Activated CD8-positive, alpha-beta memory T cell treated with anti-CD3 and anti-CD28 coated beads for 1 hour (primary cell): ENCODE measurements at regions not wholly inside any gene's neighbourhood (a gene's known extent, or its start where the extent isn't known, plus 50 kb on each side); places are given as distances from the start of the nearest gene placed in this dataset.

Experiments
- DNase-seq, 2 donors: peaks; one replicate each; pipeline ENCODE4 v3.0.0-alpha.2; 2020; ENCODE audit warnings: low read depth in 1 of 2; ENCODE audit errors: extremely low read depth in 1 of 2

DNA sequence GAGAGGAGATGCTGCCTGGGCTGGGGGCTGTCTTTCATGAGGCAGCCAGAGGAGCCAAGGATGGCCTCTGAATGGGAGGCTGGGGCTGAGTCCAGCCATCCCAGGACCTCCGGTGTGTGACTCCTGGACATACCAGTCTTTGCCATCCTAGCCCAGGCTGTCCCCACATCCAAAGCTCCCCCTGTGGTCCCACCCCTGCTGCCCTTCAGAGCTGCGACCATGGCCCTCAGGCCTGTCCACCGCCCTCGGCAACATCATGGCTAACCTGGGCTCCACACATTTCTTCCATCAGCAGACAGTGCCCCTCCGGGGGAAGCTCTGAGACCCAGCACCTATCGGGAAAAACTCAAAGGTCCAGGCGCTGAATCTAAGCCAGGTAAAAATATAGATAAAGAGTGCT is 324.4 kb downstream of the MN1 start:
- no peak for DNase-seq

DNA sequence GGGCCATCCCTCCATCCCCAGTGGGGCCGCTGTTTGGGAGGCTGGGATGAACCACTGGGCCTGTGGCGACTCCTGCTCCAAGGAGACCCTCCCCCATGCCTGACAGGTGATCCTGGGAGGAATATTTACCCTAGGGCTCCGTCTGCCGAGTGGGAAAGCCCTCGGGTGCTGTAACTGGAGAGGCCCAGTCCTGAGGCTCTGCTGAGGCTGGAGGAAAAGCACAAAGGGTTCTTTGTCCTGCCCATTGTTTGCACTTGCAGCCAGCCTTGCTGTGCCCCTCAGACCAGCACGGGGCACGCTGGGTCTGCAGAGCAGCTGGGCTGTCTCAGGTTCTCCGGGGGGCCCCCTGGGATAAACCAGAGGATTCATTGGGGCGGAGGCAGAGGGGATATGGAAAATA is 321.1 kb downstream of the MN1 start:
- DNase-seq, result no peak

DNA sequence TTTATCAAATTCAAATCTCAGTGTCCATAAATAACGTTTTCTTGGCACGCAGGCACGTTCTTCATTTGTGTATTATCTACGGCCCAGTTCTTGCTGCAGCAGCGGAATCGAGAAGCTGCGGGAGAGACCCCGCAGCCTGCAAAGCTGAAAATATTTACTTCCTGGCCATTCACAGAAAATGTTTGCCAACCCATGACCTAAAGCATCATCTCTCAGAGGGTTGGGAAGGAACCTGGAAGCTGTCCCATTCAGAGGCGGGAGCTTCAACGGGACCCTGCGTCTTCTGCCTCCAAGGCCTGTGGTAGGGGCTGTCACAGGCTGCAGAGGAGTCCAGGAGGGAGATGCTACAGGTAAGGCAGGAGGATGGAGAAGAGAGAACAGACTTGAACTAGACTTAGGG is 319.2 kb downstream of the MN1 start:
- no peak for DNase-seq

DNA sequence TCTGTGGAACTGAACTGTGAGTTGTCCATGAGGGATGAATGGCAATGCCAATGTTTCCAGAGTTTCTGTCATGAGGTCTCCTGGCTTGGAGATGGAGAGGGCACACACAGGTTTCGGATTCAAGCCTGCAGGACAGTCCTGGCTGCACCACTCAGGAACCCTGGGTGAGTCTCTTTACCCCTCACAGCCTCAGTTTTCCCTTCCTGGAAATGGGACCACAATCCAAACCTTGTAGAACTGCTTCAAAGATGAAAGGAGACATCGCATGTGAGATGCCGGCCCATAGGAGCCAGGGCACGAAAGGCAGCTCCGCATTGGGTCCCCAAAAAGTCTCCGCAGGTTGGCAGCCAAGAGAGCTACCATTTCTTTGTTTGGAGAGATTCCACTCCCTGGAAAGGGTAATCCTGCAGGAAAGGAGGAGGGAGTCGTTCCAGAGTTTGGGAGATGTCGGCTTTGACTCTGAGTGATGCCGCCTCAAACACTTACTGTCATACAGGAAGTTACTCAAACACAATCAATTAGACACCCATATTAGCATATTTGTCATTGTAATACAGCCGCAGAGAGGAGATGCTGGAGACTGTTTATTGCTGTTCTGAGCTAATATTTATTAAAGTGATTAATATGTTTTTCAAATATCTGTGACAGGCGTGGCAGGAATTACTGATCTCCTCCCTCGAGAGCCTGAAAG is 318.3 kb downstream of the MN1 start:
- no peak for DNase-seq

GRCh38 chr22:27485842-27486241 is 315.7 kb downstream of the MN1 start:
- DNase-seq, result no peak

- DNase-seq, result no peak
Observed at GRCh38 chr22:27487600-27488452, 313.7 kb downstream of the MN1 start.

DNA sequence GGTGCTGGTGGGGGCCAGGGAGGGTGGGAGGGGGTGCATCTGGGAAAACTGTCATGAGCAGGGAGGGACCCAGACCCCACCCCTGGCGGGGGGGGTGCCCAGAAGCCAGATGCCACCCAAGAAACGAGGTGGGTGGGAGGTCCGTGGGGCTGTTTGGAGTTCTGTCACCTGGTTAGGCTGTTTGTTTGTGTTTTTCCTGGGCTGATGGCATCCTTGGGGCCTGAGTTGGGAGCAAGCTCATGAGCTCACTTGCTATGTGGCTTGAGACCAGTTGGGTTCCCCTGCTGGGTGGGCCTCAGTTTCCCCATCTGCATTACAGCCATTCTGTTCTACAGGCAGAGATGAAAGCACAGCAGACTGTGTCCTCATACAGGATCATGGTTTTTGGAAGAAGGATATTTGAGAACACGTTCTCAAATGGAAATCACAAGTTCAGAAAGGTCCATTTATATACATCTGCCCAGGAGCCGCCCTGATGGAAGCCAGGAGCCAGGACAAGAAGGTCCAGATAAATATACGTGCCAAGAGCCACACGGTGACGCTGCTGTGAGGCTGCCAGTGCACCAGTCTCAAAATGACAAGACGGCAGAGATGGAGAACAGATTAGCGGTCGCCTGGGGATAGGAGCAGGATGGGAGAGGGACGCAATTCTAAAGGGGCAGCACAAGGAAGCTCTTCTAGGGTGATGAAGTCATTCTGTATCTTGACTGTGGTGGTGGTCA is 312.9 kb downstream of the MN1 start:
- DNase-seq, result no peak

DNA sequence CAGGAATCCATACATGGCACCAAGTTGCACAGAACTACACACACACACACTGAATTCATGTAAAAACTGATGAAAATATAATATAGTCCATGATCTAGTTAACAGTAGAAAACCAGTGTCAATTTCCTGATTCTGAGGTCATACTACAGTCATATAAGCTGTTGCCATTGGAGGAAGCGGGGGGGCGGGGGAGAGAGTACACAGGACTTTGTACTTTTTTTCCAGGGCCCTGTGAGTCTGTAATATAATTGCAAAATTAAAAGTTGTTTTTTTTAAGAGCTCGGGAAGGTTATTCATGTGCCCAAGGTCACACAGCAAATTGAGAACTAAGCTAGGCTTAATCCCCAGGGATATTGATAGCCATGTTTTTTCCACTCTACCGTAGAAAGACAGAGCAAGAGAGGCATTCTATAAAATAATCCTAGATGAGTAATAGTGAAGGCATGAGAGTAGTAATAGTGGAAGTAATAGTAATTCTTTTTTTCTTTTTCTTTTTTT is 312.3 kb downstream of the MN1 start:
- no peak for DNase-seq

DNA sequence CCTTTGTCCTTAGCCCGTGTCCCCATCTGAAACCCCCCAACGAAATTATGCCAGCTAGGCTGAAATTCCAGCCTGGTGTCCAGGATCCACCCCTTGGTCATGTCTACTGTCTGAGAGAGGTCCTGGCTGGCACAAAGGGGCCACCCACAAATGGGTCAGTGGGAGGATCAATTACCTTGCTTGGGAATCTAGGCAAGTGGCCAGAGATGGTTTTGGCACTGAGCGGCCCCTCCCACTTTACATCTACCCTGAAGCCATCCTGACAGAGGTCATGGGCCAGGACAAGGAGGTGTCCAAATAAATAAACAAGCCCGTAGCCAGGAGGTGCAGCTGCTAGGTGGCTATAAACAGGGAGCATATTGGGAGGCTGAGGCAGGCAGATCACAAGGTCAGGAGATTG is 311.5 kb downstream of the MN1 start:
- DNase-seq, result no peak

- no peak for DNase-seq
Observed at GRCh38 chr22:27491888-27492287, 309.7 kb downstream of the MN1 start.

DNA sequence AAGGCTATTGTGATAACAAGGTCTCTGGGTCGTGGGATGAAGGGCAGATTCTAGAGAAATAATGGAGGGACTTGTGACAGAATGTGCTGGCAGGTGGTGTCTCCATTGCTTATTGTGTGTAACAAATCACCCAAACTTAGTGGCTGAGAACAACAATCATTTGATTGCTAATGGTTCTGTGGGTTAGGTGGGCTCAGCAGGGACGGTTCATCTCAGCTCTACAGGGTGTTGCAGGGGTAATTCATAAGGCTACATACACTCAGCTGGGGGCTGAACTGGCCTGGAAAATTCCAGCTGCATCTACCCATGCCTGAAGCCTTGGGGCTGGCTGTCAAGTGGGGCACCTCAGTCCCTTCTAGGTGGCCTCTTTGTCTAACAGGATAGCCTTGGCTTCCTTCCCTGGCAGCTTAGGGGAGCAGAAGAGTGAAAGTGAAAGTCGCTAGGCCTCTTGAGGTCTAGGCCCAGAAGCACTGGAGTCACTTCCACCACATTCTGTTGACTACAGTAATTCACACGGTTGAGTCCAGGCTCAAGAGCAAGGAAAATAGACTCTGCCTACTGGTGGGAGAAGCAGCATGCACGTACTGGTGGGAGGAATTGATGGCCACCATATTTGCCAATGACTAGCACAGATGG is 308.9 kb downstream of the MN1 start:
- no peak for DNase-seq

DNA sequence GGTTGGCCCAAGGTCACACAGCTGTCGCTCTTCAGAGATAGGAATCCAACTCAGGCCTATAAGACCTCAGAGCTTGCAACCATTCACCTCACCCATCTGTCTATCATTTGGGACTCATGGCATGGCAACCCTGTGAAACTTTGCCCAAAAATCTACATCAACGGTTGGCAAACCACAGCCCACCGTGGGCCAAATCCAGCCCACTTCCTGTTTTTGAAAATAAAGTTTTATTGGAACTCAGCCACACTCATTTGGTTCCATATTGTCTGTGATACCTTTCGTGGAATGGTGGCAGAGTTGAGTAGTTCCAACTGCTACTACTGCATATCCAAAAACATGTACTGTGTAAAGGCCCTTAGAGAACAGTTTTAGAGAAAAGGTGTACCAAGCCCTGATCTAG is 307.8 kb downstream of the MN1 start:
- no peak for DNase-seq

DNA sequence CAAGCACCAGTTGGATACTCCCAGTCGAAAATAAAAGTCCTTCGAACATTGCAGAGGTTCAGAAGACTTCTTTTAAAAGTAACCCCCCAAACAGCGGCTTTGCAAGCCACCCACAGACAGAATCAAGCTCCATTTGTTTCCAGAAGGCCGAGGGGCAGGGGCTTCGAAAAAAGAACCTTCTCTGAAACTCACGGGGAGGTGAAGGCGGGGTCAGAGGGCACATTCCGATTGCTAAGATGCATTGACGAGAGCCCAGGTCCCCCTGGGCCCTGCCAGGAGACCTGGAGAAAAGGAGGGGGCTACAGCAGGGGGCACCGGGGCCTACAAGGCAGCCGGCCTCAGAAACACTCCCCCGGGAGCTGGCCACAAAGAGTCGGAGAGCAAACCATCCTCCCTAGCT is 306.8 kb downstream of the MN1 start:
- DNase-seq, result no peak

DNA sequence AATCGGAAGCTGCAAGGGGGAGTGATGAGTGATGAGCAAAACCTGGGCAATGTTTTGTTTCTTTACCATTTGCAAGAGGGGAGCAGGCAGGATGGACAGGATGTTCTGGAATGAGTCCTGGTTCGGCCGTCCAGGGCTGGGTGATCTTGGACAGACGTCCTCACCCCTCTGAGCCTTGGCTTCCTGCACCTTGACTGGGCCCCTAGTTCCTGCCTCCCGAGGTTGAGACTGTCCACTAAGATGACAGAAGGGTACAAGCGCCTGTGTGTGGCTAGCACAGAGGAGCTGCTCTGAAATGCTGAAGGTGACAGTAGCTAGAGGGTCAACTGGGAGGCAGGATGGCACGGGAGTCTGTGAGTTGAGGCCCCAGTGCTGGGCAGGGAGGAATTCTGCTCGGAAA is 306.2 kb downstream of the MN1 start:
- no peak for DNase-seq

DNA sequence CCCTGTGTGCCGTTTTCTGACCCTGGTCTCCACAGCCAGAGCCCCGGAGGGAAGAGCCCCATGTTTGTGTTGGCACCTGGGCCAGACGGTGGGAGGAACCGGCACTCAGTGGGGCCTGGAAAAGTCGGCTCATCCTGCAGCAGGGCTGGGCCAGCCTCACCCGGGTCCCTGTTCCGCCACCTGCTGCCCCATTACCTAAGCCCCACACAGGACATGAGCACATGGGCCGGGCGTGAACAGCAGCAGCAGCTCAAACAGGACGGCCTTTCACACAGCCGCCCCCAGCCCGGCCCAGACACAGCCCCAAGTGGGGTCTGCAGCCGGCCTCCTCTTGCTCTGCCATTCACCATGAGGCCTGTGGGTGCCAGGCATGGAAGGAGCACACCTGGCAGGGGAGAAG is 302.4 kb downstream of the MN1 start:
- DNase-seq, result no peak

GRCh38 chr22:27501191-27501936 is 300.2 kb downstream of the MN1 start:
- no peak for DNase-seq

- DNase-seq, result no peak
Observed at GRCh38 chr22:27502327-27502726, 299.2 kb downstream of the MN1 start.

GRCh38 chr22:27504360-27505253 is 296.9 kb downstream of the MN1 start:
- no peak for DNase-seq

GRCh38 chr22:27507111-27507611 is 294.4 kb downstream of the MN1 start:
- no peak for DNase-seq
